A549 (cell line): ENCODE measurements at regions not wholly inside any gene's neighbourhood (a gene's known extent, or its start where the extent isn't known, plus 50 kb on each side); places are given as distances from the start of the nearest gene placed in this dataset.

Experiments
- ATAC-seq, 2 experiments: fragments of 200-7000 bp in 1 of 2; fragments of >200 bp in 1 of 2; cut with Nextera tagmentation in 1 of 2; cut with Tn5 transposase in 1 of 2; 3 replicates each; pipeline versions ENCODE4 v1.8.0 to v1.9.1; 2018 to 2020; ENCODE audit warnings: mild to moderate bottlenecking in 1 of 2, moderate library complexity in 1 of 2
- CTCF ChIA-PET: fragments of 300-600 bp; sonication (Branson Sonifier 250); formaldehyde crosslinking; extraction: SDS; loops from one replicate; lab custom pipeline; 2021; ENCODE audit warnings: antibody characterized with exemption, inconsistent platforms; lab: Yijun Ruan, JAX
- POLR2A ChIA-PET: fragments of 350-600 bp; formaldehyde crosslinking; extraction: SDS; loops from one replicate; lab custom pipeline; 2021; ENCODE audit warnings: antibody characterized with exemption, inconsistent platforms; lab: Yijun Ruan, JAX
- DNase-seq, 2 experiments: peaks; one replicate each; pipeline versions ENCODE4 v3.0.0 to v3.0.0-alpha.2; 2011 to 2016; ENCODE audit warnings: low read depth in 1 of 2, low spot score in 1 of 2
- FAIRE-seq: peaks from 2 replicates; lab custom pipeline; 2011; peaks lifted over from hg19 to GRCh38; lab: Jason Lieb, UNC
- H3K27ac ChIP-seq, 2 experiments: fragments of >200 bp; sonication (Bioruptor Twin); formaldehyde crosslinking; 3 replicates each; pipeline ENCODE4 v1.5.1; 2016 to 2017
- H3K4me1 ChIP-seq: fragments of >200 bp; sonication (Bioruptor Twin); formaldehyde crosslinking; 3 replicates; pipeline ENCODE4 v1.6.1; 2016
- H3K4me2 ChIP-seq: fragments of >200 bp; sonication (Bioruptor Twin); formaldehyde crosslinking; 3 replicates; pipeline ENCODE4 v1.6.1; 2016
- H3K4me3 ChIP-seq: fragments of >200 bp; sonication (Bioruptor Twin); formaldehyde crosslinking; 3 replicates; pipeline ENCODE4 v1.5.1; 2016
- H3K9me3 ChIP-seq: fragments of >200 bp; sonication (Bioruptor Twin); formaldehyde crosslinking; 3 replicates; pipeline ENCODE4 v1.6.1; 2016
- BHLHE40 ChIP-seq: IDR thresholded peaks from 2 replicates; pipeline ENCODE4 v1.6.1; 2012; ENCODE audit warnings: low read depth, low read length, inconsistent platforms
- CBX8 ChIP-seq: fragments of 200-600 bp; sonication (generic); IDR thresholded peaks from 2 replicates; pipeline ENCODE4 v1.6.1; 2016
- CHD4 ChIP-seq: fragments of 200-600 bp; sonication (generic); IDR thresholded peaks from 2 replicates; pipeline ENCODE4 v1.6.1; 2016; ENCODE audit warnings: antibody characterized with exemption, mild to moderate bottlenecking, borderline replicate concordance
- ELK1 ChIP-seq: fragments of 150-350 bp; IDR thresholded peaks from 2 replicates; pipeline ENCODE4 v1.6.1; 2014; ENCODE audit warnings: low read depth, mild to moderate bottlenecking, low read length
- EP300 ChIP-seq, 2 experiments: fragments of >200 bp; sonication (Bioruptor Twin); formaldehyde crosslinking; IDR thresholded peaks; 2 replicates in 1 of 2; 3 replicates in 1 of 2; pipeline ENCODE4 v1.6.1; 2016 to 2017
- GATA3 ChIP-seq: IDR thresholded peaks from 2 replicates; pipeline ENCODE4 v1.6.1; 2012; ENCODE audit warnings: borderline replicate concordance
- HES2 ChIP-seq: fragments of >200 bp; sonication (Bioruptor Twin); formaldehyde crosslinking; IDR thresholded peaks from 2 replicates; pipeline ENCODE4 v1.6.1; 2016
- HEYL ChIP-seq: fragments of 250-450 bp; sonication (Bioruptor Pico); IDR thresholded peaks from 2 replicates; pipeline ENCODE4 v1.8.0; 2021; ENCODE audit warnings: mild to moderate bottlenecking, moderate library complexity
- HOXB5 ChIP-seq: fragments of 250-450 bp; sonication (Bioruptor Pico); IDR thresholded peaks from 2 replicates; pipeline ENCODE4 v1.5.0; 2020; ENCODE audit warnings: mild to moderate bottlenecking, moderate library complexity
- KDM1A ChIP-seq: fragments of 200-600 bp; sonication (generic); IDR thresholded peaks from 2 replicates; pipeline ENCODE4 v1.6.1; 2016; ENCODE audit warnings: low read depth, mild to moderate bottlenecking
- MAX ChIP-seq: IDR thresholded peaks from 2 replicates; pipeline ENCODE4 v1.6.1; 2012
- MAZ ChIP-seq: fragments of 150-350 bp; IDR thresholded peaks from 2 replicates; pipeline ENCODE4 v1.6.1; 2014; ENCODE audit warnings: antibody characterized with exemption, low read depth, low read length, borderline replicate concordance
- RAD21 ChIP-seq, 2 experiments: fragments of >200 bp in 1 of 2; sonication (Bioruptor Twin) in 1 of 2; formaldehyde crosslinking in 1 of 2; IDR thresholded peaks in 1 of 2; conservative IDR thresholded peaks in 1 of 2; 2 replicates in 1 of 2; 3 replicates in 1 of 2; pipeline ENCODE4 v1.6.1; 2012 to 2018; ENCODE audit warnings: inconsistent platforms in 1 of 2
- RARB ChIP-seq: fragments of 250-450 bp; sonication (Bioruptor Pico); IDR thresholded peaks from 2 replicates; pipeline ENCODE4 v1.8.0; 2021; ENCODE audit warnings: mild to moderate bottlenecking, moderate library complexity
- REST ChIP-seq: fragments of 200-600 bp; sonication (generic); IDR thresholded peaks from 2 replicates; pipeline ENCODE4 v1.6.1; 2016; ENCODE audit warnings: antibody characterized with exemption, mild to moderate bottlenecking, moderate library complexity
- RFX5 ChIP-seq: fragments of 450-650 bp; IDR thresholded peaks from 2 replicates; pipeline ENCODE4 v1.7.1; 2014; ENCODE audit warnings: antibody characterized with exemption, mild to moderate bottlenecking, moderate library complexity
- SMC3 ChIP-seq: fragments of >200 bp; sonication (Bioruptor Twin); formaldehyde crosslinking; IDR thresholded peaks from 3 replicates; pipeline ENCODE4 v1.6.1; 2018; ENCODE audit warnings: inconsistent platforms
- TFCP2L1 ChIP-seq: fragments of 250-450 bp; sonication (Bioruptor Pico); IDR thresholded peaks from 2 replicates; pipeline ENCODE4 v1.5.0; 2021; ENCODE audit warnings: mild to moderate bottlenecking
- TP53 ChIP-seq: fragments of 250-450 bp; sonication (Bioruptor Pico); IDR thresholded peaks from 2 replicates; pipeline ENCODE4 v1.5.0; 2021; ENCODE audit warnings: mild to moderate bottlenecking, moderate library complexity
- ZNF302 ChIP-seq: fragments of 250-450 bp; sonication (Bioruptor Pico); IDR thresholded peaks from 2 replicates; pipeline ENCODE4 v1.9.0; 2021; ENCODE audit warnings: inconsistent platforms, mild to moderate bottlenecking, moderate library complexity
- WGBS: methylation state at CpG from one replicate; pipeline ENCODE4 v1.1.6; 2017; ENCODE audit errors: missing lambda C conversion rate; 5-methylcytosine and 5-hydroxymethylcytosine counted together
- TF ChIP-seq, protein P1 (sequence below): fragments of >200 bp; sonication (Bioruptor Twin); formaldehyde crosslinking; IDR thresholded peaks from 3 replicates; pipeline ENCODE4 v1.5.1; 2016

- TF ChIP-seq, protein P1, sequence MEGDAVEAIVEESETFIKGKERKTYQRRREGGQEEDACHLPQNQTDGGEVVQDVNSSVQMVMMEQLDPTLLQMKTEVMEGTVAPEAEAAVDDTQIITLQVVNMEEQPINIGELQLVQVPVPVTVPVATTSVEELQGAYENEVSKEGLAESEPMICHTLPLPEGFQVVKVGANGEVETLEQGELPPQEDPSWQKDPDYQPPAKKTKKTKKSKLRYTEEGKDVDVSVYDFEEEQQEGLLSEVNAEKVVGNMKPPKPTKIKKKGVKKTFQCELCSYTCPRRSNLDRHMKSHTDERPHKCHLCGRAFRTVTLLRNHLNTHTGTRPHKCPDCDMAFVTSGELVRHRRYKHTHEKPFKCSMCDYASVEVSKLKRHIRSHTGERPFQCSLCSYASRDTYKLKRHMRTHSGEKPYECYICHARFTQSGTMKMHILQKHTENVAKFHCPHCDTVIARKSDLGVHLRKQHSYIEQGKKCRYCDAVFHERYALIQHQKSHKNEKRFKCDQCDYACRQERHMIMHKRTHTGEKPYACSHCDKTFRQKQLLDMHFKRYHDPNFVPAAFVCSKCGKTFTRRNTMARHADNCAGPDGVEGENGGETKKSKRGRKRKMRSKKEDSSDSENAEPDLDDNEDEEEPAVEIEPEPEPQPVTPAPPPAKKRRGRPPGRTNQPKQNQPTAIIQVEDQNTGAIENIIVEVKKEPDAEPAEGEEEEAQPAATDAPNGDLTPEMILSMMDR, result no peak
- TF ChIP-seq CHD4 (no peak), TFCP2L1 (CRISPR knock-in tag) (no peak), KDM1A (no peak), ZNF302 (CRISPR knock-in tag) (no peak)
Measured at GRCh38 chr13:111642156-111642767, 321.8 kb downstream of the TEX29 start (continued).

DNA sequence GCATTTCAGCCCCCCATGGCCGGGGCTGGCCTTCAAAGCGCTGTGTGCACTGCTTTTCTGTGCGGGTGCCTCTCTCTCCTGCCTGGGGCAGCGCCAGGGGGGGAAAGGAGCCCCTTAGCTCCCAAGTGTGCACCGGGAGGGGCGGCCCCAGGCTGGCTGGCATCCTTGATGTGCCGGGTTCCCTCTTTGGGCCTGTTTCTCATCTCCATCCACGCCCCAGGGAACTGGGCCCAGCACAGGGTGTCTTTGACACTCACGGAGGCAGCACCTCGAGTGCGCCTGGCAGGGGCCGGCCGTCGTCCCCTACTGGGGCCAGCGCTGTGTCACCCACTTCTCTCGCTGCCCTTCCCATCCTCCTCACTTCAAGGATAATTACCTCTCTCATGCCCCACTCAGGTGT lies 324.3 kb downstream of the TEX29 start:
- Histone ChIP-seq H3K4me2 (no peak overlapping the region), H3K4me1 (no peaks in the 10 kb centered on the region), H3K9me3 (no peaks in the 10 kb centered on the region)
- FAIRE-seq, result no peak
- CTCF ChIA-PET, result no interaction called here
- TF ChIP-seq EP300 (IDR thresholded peaks at IDR 0.05) (no peak), BHLHE40 (no peak), REST (no peak), RARB (no peak), SMC3 (no peak), RAD21 (conservative IDR thresholded peaks at IDR 0.05 in 1 of 2, IDR thresholded peaks at IDR 0.05 in 1 of 2) (no peak), GATA3 (no peak), HEYL (no peak), RFX5 (no peak), ELK1 (no peak), MAZ (no peak), TP53 (CRISPR knock-in tag) (no peak), HOXB5 (CRISPR knock-in tag) (no peak), HES2 (no peak), KDM1A (no peak), ZNF302 (CRISPR knock-in tag) (no peak), MAX (no peak), CBX8 (no peak)
- TF ChIP-seq, all 56 proteins: peak for 0
- DNase-seq (no peak), ATAC-seq (no peak)
- no peak overlapping the region for H3K4me3 ChIP-seq
- POLR2A ChIA-PET, result no interaction called here
- WGBS, result 6% methylated on average over 8 of the region's 16 CpGs
- no peak overlapping the region for H3K27ac ChIP-seq
